IPS DF 4.7 (cell line): ENCODE measurements at regions not wholly inside any gene's neighbourhood (a gene's known extent, or its start where the extent isn't known, plus 50 kb on each side); places are given as distances from the start of the nearest gene placed in this dataset.
"Not testable (repeated sequence)": the region's sequence is repeated elsewhere in the genome, so short reads cannot be mapped to it uniquely, and the experiment has no call there.

ENCODE experiments used
- DNase-seq: peaks from one replicate; pipeline ENCODE4 v3.0.0-alpha.2; 2013; ENCODE audit warnings: low spot score; ENCODE audit errors: extremely low read depth

DNA sequence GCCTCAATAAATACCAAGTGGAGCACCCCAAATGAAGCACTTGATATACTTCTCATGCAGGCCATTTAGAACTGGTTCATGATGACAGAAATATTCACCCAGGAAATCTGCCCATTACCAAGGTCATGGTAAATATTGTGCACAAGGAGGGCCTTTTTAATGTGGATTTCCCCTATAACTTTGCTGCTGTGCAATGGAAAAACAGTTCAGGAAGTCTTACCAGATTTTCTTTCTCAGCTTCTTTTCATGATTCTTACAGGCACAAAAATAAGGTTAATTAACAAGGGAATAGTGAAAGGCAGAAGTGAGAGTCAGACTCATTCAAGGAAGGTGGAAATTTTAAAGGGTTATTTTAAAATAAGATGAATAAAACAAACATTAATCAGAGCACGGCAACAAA, 904.3 kb upstream of the GRIA3 start:
- DNase-seq: no peak

DNA sequence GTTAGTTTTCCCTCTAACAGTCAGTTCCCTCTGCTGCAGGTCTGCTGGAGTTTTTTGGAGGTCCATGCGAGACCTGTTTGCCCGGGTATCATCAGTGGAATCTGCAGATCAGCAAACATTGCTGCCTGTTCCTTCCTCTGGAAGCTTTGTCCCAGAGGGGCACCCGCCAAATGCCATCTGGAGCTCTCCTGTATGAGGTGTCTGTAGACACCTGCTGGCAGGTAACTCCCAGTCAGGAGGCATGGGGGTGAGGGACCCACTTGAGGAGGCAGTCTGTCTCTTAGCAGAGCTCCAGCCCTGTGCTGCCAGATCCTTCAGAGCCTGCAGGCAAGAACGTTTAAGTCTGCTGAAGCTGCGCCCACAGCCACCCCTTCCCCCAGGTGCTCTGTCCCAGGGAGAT, 884.3 kb upstream of the GRIA3 start:
- DNase-seq: not testable (repeated sequence)

DNA sequence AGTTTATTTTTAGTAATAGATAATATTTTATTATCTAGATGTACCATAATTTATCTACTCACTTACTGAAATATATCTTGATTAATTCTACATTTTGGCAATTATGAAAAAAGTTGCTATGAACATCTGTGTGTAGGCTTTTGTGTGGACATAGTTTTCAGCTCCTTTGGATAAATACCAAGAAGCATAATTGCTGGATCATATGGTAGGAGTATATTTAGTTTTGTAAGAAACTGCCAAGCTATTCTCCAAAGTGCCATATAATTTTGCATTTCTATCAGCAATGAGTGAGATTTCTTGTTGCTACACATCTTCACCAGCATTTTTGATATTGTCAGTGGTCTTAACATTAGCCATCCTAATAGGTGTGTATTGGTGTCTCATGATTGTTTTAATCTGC, 882.6 kb upstream of the GRIA3 start:
- DNase-seq: no peak

DNA sequence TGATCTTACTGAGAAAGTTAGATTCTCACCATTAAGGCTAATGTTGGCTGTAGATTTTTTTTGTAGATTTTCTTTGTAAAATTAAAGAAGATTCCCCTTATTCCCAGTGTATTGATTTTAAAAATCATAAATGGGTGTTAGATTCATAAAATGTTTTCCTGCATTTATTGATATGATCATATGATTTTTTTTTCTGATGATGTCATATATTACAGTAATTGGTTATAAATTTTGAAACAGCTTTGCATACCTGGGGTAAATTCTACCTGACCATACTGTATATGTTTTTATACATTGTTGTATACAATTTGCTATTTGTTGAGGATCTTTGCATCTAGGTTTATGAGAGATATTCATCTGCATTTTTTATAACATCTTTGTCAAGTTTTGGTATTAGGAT, 880.3 kb upstream of the GRIA3 start:
- no peak for DNase-seq

DNA sequence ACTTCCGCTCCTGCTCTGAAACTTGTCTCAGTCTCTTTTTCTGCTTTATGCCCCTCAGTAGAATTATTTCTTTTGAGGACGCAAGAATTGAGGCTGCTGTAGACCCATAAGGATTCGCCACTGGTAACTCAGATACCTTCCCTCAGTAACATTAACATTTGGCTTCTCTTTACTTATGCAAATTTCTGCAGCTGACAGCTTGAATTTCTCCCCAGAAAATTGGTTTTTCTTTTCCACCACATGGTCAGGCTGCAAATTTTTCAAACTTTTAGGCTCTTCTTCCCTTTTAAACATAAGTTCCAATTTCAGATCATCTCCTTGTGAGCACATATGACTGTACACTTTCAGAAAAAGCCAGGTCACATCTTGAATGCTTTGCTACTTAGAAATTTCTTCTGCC, 839.3 kb upstream of the GRIA3 start:
- no peak for DNase-seq

DNA sequence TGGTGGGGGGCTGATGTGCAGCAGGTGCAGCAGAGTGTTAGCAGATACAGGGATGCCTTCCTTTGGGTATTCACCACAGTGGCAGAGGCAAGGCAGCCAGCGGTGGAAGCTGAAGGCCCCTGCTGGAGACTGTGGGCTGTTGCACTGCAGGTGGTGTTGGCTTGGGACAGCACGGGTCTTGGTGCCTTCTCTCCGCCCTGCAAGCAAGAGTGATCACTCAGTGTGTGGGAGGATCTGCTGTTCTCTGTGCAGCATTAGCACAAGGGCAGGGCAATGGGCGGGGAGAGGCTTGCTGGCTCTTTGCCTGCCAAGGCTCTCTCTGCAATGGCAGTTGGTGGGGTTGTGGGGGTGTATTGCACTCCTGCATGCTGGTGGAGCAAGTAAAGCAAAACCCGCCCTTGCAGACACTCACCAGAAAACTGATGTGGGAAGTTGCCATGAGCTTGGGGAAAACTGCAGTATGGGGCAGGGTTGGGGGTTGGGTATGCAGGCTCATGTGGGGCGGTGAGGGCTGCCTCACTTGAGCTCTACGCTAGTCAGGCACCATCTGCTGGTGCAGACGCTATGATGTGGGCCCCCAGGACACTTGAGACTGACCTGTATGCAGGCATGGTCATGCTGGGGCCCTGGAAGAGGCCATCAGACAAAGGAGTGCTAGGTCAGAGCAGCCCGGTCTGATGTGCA, 820.8 kb upstream of the GRIA3 start:
- DNase-seq: no peak

DNA sequence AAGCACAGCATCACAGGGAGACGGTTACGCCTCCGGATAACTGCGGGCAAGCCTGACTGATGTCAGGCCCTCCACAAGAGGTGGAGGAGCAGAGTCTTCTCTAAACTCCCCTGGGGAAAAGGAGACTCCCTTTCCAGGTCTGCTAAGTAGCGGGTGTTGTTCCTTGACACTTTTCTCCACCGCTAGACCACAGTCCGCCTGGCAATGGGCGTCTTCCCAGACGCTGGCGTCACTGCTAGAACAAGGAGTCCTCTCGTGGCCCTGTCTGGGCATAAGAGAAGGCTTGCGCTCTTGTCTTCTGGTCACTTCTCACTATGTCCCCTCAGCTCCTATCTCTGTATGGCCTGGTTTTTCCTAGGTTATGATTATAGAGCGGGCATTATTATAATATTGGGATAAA, 808.5 kb upstream of the GRIA3 start:
- DNase-seq: not testable (repeated sequence)

DNA sequence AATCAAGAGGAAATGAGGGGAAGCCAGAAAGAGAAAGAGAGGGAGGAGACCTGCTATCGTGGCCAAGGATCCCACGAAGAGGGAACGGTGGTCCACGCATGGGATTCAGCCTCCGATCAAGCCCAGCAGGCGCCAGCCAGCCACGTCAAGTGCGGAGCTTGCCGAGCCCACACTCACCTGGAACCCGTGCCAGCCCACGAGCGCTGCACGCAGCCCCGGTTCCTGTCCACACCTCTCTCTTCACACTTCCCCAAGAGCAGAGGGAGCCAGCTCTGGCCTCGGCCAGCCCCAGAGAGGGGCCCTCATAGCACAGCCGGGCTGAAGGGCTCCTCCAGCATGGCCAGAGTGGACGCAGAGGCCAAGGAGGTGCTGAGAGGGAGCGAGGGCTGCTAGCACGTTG, 795.1 kb upstream of the GRIA3 start:
- DNase-seq: no peak

DNA sequence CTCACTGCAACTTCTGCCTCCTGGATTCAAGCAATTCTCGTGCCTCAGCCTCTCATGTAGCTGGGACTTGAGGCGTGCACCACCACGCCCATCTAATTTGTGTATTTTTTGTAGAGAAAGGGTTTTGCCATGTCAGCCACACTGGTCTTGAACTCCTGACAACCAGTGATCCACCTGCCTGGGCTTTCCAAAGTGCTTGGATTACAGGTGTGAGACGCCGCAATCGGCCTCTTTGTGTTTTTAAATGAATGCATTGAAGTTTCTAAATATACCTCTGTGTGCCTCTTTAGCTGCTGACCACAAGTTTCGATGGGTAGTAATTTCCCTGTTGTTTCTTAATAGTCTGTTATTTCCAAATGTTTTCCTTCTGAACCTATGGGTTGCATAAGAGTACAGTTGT, 765.3 kb upstream of the GRIA3 start:
- DNase-seq: no peak

DNA sequence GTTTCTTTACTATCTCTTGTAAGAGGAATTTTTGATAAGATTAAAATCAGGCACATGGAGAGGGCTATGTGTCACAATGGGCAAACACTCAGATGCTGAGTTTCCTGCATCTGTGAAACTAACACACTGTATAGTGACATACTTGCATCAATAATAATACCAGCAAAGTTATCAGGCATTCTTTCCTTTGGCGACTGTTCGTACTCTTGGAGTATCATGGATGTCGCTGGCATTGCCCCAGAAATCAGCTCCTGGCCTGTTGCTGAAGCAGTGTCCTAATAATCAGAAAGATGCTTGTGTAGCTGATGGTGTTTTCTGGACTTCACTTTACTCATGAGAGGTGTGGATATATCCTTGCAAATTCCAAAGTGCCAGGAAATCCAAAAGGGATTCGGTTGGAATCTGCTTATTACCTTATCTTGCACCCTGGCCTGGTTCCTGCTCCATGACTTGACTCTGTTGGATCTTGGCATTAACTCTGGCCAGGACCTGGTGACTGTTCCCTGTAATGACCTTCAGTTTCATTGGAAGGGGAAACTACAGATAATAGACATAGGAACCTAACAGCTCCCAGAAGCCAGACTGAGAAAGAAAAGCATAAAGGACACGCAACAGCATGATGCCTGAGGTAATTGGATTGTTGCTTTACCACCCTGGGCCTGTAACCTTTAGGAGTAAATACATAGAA, 762.5 kb upstream of the GRIA3 start:
- no peak for DNase-seq

DNA sequence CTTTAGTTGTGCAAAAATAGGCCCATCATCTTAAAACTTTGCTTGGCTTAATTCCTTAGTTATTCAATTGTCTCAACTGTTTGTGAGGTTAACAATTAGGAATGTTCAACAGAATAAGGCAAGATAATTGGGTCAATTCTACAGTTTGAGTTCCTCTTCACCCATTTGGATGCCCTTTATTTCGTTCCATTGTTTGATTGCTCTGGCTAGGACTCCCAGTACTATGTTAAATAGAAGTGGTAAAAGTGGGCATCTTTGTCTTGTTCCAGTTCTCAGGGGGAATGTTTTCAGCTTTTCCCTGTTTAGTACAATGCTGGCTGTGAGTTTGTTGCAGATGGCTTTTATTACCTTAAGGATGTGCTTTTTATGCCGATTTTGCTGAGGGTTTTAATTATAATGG, 761.5 kb upstream of the GRIA3 start:
- no peak for DNase-seq

DNA sequence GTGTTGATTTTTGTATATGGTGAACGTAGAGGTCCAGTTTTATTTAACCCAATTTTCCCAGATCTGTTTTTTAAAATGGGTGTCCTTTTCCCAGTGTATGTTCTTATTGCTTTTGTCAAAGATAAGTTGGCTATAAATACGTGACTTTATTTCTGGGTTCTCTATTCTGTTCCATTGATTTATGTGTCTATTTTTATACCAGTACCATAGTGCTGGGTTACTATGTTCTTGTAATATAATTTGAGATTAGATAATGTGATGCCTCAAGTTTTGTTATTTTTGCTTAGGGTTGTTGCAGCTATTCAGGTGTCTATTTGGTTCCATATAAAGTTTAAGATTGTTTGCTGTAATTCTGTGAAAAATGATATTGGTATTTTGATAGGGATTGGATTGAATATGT, 749.1 kb upstream of the GRIA3 start:
- no peak for DNase-seq

DNA sequence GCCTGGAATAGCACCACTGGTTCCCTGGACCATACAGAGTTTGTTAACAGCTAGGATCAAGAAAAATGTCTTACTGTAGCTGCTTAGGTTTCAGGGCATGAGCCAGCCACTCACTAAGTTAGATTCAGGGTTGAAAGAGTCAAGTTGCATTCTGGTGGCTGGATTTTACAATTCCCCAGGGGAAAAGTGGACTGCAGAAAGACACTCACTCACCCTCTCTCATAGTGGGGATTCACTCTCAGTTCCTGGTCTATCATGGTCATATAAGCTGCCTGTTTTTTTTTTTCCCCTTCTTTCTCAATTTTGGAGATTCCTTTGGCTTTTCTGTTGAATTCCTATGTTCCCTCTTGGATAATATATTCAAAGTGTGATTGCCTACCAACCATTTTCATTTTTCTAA, 744.2 kb upstream of the GRIA3 start:
- DNase-seq: no peak

DNA sequence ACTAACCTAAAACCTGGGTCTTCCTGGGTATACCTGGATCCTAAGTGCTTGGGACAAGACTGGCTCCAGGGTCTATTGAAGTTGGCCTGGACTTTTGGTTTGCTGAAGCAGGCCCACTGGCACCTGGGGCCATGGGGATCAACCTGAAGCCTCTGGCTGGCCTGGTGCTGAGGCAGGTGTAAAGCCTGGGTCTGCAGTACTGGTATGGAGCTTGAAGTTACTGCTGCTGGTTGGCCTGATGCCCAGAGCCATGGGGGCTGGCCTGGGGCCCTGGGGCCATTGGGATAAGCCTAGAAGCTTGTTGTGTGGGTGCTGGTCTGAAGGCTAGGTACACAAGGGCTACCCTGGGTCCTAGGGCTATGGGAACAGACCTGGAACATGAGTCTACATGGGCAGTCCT, 743.2 kb upstream of the GRIA3 start:
- DNase-seq: no peak

DNA sequence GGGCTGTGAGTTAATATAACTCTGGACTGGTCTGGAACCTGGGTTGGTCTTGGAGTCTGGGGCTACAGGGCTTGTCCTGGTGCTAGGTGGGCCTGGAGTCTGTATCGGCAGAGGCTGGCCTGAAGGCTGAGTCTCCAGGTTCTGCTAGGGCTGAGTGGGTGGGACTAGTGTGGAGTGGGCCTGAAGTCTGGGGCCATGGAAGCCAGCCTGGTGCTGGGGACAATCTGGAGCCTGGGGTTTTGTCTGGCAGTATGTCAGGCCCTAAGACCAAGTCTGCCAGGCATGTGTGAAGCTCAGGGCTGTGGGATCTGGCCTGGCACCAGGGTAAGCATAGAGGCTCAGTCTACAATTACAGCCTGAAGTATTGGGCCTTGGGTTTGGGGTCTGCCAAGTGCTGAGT, 742.6 kb upstream of the GRIA3 start:
- DNase-seq: no peak

DNA sequence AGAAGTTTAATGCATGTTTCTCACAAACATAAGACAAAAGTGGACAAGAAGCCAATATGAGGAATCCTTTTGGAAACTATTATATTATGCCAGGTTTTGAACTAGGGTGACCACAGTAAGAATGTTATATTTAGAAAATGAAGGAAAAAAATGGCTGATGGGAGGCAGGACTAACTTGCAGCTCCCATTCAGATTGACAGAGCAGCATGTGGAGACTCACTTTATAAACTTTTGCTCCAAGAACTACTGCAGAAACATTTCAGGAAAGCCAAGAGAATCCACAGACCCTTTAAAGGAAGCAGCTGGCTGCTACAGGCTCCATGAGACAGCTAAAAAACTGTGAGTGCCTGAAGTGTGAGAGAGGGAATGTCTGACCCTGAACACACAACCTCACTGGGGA, 738.6 kb upstream of the GRIA3 start:
- no peak for DNase-seq

DNA sequence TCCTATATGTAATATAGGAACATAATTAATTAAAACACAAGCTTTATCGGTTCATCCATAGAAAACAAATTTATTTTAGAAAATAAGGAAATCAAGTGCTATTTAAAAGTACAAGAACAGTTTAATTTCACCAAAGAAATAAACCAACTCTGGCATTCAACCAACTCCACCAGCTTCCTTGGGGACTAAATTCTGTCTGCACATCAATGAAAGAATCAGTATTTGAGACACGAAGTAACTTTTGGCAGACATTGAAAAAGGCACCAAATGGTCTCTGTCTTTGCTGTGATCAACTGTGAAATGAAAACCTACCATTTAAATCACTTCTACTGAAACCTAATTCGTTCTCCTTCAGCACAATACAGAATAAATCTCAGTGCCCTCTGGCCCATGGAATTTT, 719.7 kb upstream of the GRIA3 start:
- no peak for DNase-seq

DNA sequence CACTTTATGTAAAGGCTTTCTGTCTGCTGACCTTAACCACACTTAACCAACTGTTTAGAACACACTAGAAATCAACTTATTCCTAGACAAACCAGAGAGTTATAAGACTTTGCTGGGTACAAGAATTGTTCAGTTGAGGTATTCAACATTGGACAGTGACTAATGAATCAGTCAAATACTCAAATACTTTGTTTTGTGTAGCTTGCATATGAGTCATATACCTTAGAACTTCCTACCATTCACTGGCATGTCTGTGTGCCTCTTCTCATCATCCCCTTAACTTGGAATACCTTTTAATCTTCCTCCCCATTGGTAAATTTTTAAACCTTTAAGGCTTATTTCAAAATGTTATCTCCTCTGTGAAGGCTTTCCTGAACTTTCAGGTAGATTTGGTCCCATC, 708.8 kb upstream of the GRIA3 start:
- DNase-seq: no peak

DNA sequence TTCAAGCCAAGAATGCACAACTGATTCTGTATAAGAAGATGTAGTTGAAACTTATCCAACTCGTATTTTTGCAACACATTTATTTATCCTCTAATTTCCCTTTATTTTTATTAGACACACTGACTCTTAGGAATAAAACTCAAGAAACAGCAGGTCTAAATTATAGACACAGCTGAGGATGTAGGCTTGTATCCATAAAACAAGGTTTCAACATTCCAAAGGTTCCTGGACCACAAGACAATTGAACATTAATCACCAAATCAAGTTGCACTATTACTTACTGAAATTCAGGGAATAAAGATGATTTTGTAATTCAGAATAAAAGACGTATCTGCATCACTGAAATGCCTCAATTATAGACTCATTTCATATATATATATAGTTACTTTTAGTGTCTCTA, 683.5 kb upstream of the GRIA3 start:
- DNase-seq: no peak

DNA sequence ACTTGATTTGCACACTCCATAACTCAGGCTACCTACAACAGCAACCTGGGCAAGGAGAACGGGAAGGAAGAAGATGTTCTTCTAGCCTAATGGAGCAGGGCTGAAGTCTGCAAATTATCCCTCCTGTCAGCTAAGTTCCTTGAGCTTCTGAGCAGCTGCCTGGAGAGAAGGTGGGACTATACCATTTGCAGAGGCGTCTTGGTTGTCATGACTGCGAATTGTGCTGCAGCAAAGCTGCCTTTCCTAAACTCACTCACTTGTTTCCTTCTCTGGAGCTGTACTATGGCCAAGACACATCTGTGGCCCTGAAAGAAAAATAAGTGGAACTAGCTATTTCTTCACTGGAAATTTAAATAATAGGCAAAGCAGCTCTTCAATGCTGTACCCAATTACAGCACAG, 682.4 kb upstream of the GRIA3 start:
- no peak for DNase-seq

DNA sequence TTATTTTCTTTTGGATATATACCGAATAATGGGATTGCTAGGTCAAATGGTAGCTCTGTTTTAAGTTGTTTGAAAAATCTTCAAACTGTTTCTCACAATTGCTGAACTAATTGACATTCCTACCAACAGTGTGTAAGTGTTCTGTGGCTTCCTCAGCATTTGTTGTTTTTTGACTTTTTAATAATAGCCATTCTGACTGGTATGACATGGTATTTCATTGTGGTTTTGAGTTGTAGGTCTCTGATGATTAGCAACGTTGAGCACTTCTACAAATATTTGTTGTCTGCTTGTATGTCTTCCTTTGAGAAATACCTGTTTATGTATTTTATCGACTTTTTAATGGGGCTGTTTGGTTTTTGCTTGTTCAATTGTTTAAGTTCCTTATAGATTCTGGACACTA, 680.1 kb upstream of the GRIA3 start:
- DNase-seq: no peak

DNA sequence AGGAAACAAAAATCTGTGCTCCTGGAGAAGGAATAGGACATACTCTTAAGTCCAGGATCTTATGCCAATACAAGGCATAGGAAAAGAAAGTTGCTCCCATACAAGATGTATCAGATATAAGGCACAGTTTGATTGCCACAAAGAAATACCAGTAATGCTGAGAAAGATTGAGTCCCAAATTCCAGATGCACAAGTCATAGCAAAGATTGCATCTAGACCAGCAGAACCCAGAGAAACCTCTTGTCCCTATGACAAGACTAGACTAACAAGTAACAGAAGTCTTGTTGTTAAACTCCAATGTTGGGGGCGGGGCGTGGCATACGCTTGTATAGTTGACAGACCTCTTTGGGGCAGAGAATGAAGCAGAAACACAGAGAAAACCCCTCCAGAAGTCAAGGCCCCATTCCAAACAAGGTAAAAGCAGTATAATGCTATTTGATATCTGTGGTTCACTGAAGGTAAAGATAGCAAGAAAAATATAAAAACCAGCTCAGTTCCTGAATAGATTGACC, 671.5 kb upstream of the GRIA3 start:
- no peak for DNase-seq

DNA sequence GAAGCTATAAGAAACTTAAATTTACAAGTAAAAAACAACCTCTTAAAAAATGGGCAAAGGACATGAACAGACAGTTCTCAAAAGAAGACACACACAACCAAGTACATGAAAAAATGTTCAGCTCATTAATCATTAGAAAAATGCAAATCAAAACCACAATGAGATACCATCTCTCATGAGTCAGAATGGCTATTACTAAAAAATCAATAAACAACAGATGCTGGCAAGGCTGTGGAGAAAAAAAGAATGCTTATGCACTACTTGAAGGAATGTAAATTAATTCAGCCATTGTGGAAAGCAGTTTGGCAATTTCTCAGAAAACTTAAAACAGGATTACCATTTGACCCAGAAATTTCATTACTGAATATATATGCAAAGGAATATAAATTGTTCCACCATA, 666.3 kb upstream of the GRIA3 start:
- no peak for DNase-seq
